ENCODE measurements at regions not wholly inside any gene's neighbourhood (a gene's known extent, or its start where the extent isn't known, plus 50 kb on each side); places are given as distances from the start of the nearest gene placed in this dataset.

GRCh38 chr2:37820471-37820986 lies 104.6 kb upstream of the RMDN2 start:
- DNase-seq (ENCODE audit: low read depth) = no peak
- ChIA-PET POLR2A (interaction anchor here (0.6 kb wide), 1 partner anchor 21 kb away, joined by 3 read pairs; no protein-coding TSS in a partner anchor), CTCF (interaction anchor here (0.9 kb wide), 1 partner anchor 406 kb away, joined by 3 read pairs; no protein-coding TSS in a partner anchor)
- no peaks in the 10 kb centered on the region for H3K36me3 ChIP-seq (ENCODE audit: control insufficient read depth, insufficient read depth, low read length)
- TF ChIP-seq, protein P1, sequence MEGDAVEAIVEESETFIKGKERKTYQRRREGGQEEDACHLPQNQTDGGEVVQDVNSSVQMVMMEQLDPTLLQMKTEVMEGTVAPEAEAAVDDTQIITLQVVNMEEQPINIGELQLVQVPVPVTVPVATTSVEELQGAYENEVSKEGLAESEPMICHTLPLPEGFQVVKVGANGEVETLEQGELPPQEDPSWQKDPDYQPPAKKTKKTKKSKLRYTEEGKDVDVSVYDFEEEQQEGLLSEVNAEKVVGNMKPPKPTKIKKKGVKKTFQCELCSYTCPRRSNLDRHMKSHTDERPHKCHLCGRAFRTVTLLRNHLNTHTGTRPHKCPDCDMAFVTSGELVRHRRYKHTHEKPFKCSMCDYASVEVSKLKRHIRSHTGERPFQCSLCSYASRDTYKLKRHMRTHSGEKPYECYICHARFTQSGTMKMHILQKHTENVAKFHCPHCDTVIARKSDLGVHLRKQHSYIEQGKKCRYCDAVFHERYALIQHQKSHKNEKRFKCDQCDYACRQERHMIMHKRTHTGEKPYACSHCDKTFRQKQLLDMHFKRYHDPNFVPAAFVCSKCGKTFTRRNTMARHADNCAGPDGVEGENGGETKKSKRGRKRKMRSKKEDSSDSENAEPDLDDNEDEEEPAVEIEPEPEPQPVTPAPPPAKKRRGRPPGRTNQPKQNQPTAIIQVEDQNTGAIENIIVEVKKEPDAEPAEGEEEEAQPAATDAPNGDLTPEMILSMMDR (IDR thresholded peaks at IDR 0.05; ENCODE audit: insufficient read depth, low read depth, low read length) = no peak
- no peaks in the 10 kb centered on the region for H3K27me3 ChIP-seq (ENCODE audit: control insufficient read depth, insufficient read depth, low read length)
- no peak overlapping the region for H3K4me3 ChIP-seq (ENCODE audit: low read depth, low read length)

- Histone ChIP-seq H3K4me3 (ENCODE audit: low read depth, low read length) (no peak overlapping the region), H3K27me3 (ENCODE audit: control insufficient read depth, insufficient read depth, low read length) (no peaks in the 10 kb centered on the region), H3K36me3 (ENCODE audit: control insufficient read depth, insufficient read depth, low read length) (no peaks in the 10 kb centered on the region)
- TF ChIP-seq, protein P1 (IDR thresholded peaks at IDR 0.05; ENCODE audit: insufficient read depth, low read depth, low read length) = no peak
- ChIA-PET CTCF (interaction anchor here (0.6 to 2.1 kb wide), 3 partner anchors 30 to 590 kb away, joined by 3 to 9 read pairs (median 8); no protein-coding TSS in a partner anchor), POLR2A (interaction anchor here (0.6 kb wide), 1 partner anchor 321 kb away, joined by 3 read pairs; no protein-coding TSS in a partner anchor)
- DNase-seq (ENCODE audit: low read depth) = no peak
Observed at GRCh38 chr2:37825586-37825985, 99.5 kb upstream of the RMDN2 start.

DNA sequence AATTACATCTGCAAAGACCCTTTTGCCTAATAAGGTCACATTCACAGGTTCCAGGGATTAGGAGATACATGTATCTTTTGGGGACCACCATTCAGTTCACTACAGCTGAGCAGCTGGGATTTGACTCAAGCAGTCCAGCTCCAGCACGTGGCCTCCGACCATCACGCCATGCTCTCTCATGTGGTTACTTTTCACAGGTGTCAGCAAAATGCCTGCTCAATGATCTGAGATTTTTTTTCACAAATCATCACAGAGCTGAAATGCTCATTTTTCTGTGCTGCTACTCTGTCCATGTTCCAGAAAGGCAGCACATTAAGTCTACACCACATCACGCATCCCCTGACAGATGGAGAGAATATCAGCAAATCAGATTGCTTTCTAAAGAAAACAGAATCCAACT lies 98.5 kb upstream of the RMDN2 start:
- H3K36me3 ChIP-seq (ENCODE audit: control insufficient read depth, insufficient read depth, low read length) = no peaks in the 10 kb centered on the region
- no peak for DNase-seq (ENCODE audit: low read depth)
- H3K4me3 ChIP-seq (ENCODE audit: low read depth, low read length) = no peak overlapping the region
- ChIA-PET POLR2A (interaction anchor here (0.6 to 0.7 kb wide), 2 partner anchors 172 to 925 kb away, joined by 3 to 4 read pairs; partner anchors contain the start of gene SRSF7), CTCF (interaction anchor here (1.1 to 8.9 kb wide), 4 partner anchors 31 to 414 kb away, joined by 3 to 149 read pairs (median 8); no protein-coding TSS in a partner anchor)
- TF ChIP-seq, protein P1 (IDR thresholded peaks at IDR 0.05; ENCODE audit: insufficient read depth, low read depth, low read length) = no peak
- no peaks in the 10 kb centered on the region for H3K27me3 ChIP-seq (ENCODE audit: control insufficient read depth, insufficient read depth, low read length)

DNA sequence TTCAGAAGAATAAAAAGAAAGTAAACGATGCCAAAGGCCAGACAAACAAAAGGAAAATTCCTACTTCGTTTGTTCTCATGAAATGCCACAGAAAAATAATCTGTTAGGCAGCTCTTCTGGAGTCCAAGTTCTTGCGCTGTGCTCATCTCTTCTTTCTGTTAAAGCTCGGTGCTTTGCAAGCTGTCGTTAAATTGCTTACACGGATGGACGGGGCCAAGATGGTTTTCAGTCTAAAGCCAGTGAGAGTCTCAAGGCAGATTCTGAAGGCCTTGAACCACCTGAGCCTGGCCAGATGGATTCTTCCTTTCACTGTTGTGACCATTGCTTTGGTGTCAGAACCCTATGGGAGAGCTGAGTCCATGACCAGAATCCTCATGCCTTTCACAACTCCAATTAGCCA lies 97.6 kb upstream of the RMDN2 start:
- Histone ChIP-seq H3K4me3 (ENCODE audit: low read depth, low read length) (no peak overlapping the region), H3K36me3 (ENCODE audit: control insufficient read depth, insufficient read depth, low read length) (no peaks in the 10 kb centered on the region), H3K27me3 (ENCODE audit: control insufficient read depth, insufficient read depth, low read length) (no peaks in the 10 kb centered on the region)
- no peak for DNase-seq (ENCODE audit: low read depth)
- ChIA-PET CTCF (interaction anchor here (2.1 to 8.9 kb wide), 3 partner anchors 32 to 415 kb away, joined by 9 to 149 read pairs (median 21); no protein-coding TSS in a partner anchor), POLR2A (interaction anchor here (0.6 to 0.7 kb wide), 3 partner anchors 173 to 924 kb away, joined by 3 to 9 read pairs (median 3); partner anchors contain the start of gene SRSF7)
- TF ChIP-seq, protein P1 (IDR thresholded peaks at IDR 0.05; ENCODE audit: insufficient read depth, low read depth, low read length) = no peak

DNA sequence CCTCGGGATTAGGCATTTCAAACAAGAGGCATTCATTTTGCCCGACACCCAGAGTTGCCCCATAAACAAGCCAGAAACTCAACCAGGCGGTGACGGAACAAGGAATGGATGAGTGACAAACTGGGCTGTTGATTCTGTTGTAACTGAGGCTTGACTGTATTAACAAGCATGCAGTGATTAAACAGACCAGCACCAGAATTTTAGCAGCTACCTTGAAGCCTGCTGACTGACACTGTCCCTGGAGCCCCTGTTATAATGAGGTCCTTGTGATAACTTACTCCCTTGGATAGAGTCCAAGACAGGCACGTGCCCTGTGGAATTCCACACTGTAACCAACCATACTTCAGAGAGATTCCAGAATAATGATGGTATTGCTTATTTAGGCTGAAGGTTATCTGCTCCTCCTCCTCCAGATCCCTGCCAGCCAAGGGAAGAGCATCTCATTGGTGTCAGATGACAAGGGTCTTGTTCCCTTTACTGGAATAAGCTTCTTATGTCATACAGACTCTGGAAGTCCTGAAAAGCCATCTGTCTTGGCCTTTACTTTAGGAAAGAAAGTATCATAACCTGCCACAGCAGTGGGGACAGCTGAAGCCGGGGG lies 97.1 kb upstream of the RMDN2 start:
- Histone ChIP-seq H3K27me3 (ENCODE audit: control insufficient read depth, insufficient read depth, low read length) (no peaks in the 10 kb centered on the region), H3K36me3 (ENCODE audit: control insufficient read depth, insufficient read depth, low read length) (no peaks in the 10 kb centered on the region), H3K4me3 (ENCODE audit: low read depth, low read length) (no peak overlapping the region)
- DNase-seq (ENCODE audit: low read depth) = no peak
- ChIA-PET CTCF (interaction anchor here (0.7 to 8.9 kb wide), 7 partner anchors 9 to 415 kb away, joined by 3 to 149 read pairs (median 4); no protein-coding TSS in a partner anchor), POLR2A (interaction anchor here (0.7 to 1.4 kb wide), 2 partner anchors 116 to 280 kb away, joined by 3 to 5 read pairs; no protein-coding TSS in a partner anchor)
- TF ChIP-seq, protein P1 (IDR thresholded peaks at IDR 0.05; ENCODE audit: insufficient read depth, low read depth, low read length) = no peak

Data from BJ (cell line).